ENCODE measurements at regions not wholly inside any gene's neighbourhood (a gene's known extent, or its start where the extent isn't known, plus 50 kb on each side); places are given as distances from the start of the nearest gene placed in this dataset.

DNA sequence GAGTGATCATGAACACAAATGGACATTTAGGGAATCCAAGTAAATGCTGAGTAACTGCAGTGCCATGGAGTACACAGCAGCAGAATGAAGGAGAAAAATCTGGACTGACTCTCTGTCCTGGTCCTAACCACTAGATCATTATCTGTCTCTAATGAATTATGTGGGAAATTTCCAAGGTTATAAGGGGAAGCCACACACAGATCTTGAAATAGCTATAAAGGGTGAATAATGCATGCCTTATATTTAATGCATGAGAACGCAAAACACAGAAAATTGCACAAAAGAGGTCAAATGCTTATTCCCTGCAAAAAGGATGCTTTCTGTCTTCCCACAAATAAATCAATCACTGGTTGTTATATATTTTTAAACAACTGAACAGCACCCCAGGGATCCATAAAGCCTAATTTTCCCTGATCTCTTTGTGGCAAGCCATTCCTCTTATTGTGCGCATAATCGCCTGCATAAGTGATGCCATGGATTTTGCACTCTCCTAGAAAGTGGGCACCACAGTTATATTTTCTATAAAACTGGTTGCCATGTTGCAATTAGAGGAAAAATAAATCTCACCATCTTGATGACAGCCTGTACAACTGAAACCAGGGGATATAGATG is 201.8 kb downstream of the XPNPEP1 start:
- Histone ChIP-seq H3K14ac (ENCODE audit: insufficient read length) (no peak overlapping the region), H4K20me1 (replicated peaks in 1 of 2; ENCODE audit: control insufficient read depth in 1 of 2, insufficient read depth in 2 of 2, low read length in 2 of 2) (no peaks in the 10 kb centered on the region), H2BK120ac (replicated peaks; ENCODE audit: low read depth, low read length) (no peak overlapping the region), H3K18ac (ENCODE audit: extremely low read depth, low read length) (no peak overlapping the region), H3K27me3 (replicated peaks in 1 of 4; ENCODE audit: control insufficient read depth in 3 of 4, extremely low read depth in 1 of 4, insufficient read depth in 3 of 4, low read length in 3 of 4) (no peaks in the 10 kb centered on the region), H3K4ac (replicated peaks; ENCODE audit: insufficient read length, low read depth, low read length) (no peak overlapping the region), H2AFZ (ENCODE audit: low read length) (no peak overlapping the region), H2BK20ac (ENCODE audit: low read length) (no peak overlapping the region), H3K4me3 (ENCODE audit: extremely low read depth in 1 of 4, insufficient read depth in 2 of 4, low read depth in 3 of 4, low read length in 4 of 4) (no peak overlapping the region), H4K8ac (ENCODE audit: extremely low read depth, insufficient read depth, low read length) (no peak overlapping the region), H3K23ac (ENCODE audit: insufficient read length) (no peak overlapping the region), H2BK15ac (ENCODE audit: low read length) (no peak overlapping the region), H2BK5ac (ENCODE audit: low read depth, low read length) (no peak overlapping the region), H3K23me2 (ENCODE audit: low read depth, low read length) (no peaks in the 10 kb centered on the region), H2AK5ac (ENCODE audit: low read depth, low read length) (no peak overlapping the region), H3K9ac (replicated peaks in 1 of 4; ENCODE audit: extremely low read depth in 1 of 4, low read depth in 3 of 4, low read length in 3 of 4) (no peak overlapping the region), H3K4me1 (replicated peaks in 1 of 4; ENCODE audit: control insufficient read depth in 3 of 4, insufficient read depth in 4 of 4, low read length in 3 of 4) (no peaks in the 10 kb centered on the region), H3K79me2 (ENCODE audit: control insufficient read depth in 1 of 2, insufficient read depth in 2 of 2, low read length in 2 of 2) (no peaks in the 10 kb centered on the region), H4K91ac (replicated peaks; ENCODE audit: insufficient read length, low read length) (no peak overlapping the region), H2BK12ac (ENCODE audit: low read depth, low read length) (no peak overlapping the region), H3K4me2 (ENCODE audit: insufficient read depth in 1 of 2, low read depth in 2 of 2, low read length in 2 of 2) (no peak overlapping the region), H3K9me3 (ENCODE audit: insufficient read depth in 2 of 2, low read depth in 1 of 2, low read length in 1 of 2) (no peaks in the 10 kb centered on the region), H3K36me3 (ENCODE audit: control insufficient read depth in 2 of 4, insufficient read depth in 4 of 4, low read length in 3 of 4) (no peaks in the 10 kb centered on the region), H3K27ac (ENCODE audit: low read depth, low read length) (no peak overlapping the region), H4K5ac (ENCODE audit: insufficient read length, low read depth, low read length) (no peak overlapping the region), H3K79me1 (ENCODE audit: low read depth, low read length) (no peaks in the 10 kb centered on the region), H3K56ac (replicated peaks; ENCODE audit: insufficient read length, low read depth, low read length) (no peak overlapping the region)
- CTCF ChIA-PET (ENCODE audit: partially characterized antibody), result interaction anchor here (0.7 to 1.9 kb wide), 2 partner anchors 52 to 1083 kb away, joined by 3 to 6 read pairs; no protein-coding TSS in a partner anchor
- WGBS, 2 experiments (ENCODE audit: extremely low coverage in 1 of 2, insufficient coverage in 1 of 2, insufficient read length in 1 of 2, insufficient replicate concordance in 2 of 2, low coverage in 1 of 2, low lambda C conversion rate in 2 of 2, missing lambda C conversion rate in 1 of 2), result 89% methylated on average over 3 of the region's 3 CpGs; no CpG with 5 or more reads in 1 of the 2 experiments
- POLR2A ChIA-PET (ENCODE audit: partially characterized antibody), result no interaction called here
- DNase-seq (ENCODE audit: low read depth in 1 of 2, low spot score in 2 of 2) (no peak), FAIRE-seq (no peak)
- TF ChIP-seq, protein P1, sequence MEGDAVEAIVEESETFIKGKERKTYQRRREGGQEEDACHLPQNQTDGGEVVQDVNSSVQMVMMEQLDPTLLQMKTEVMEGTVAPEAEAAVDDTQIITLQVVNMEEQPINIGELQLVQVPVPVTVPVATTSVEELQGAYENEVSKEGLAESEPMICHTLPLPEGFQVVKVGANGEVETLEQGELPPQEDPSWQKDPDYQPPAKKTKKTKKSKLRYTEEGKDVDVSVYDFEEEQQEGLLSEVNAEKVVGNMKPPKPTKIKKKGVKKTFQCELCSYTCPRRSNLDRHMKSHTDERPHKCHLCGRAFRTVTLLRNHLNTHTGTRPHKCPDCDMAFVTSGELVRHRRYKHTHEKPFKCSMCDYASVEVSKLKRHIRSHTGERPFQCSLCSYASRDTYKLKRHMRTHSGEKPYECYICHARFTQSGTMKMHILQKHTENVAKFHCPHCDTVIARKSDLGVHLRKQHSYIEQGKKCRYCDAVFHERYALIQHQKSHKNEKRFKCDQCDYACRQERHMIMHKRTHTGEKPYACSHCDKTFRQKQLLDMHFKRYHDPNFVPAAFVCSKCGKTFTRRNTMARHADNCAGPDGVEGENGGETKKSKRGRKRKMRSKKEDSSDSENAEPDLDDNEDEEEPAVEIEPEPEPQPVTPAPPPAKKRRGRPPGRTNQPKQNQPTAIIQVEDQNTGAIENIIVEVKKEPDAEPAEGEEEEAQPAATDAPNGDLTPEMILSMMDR (IDR thresholded peaks at IDR 0.05; ENCODE audit: control extremely low read depth in 1 of 3, insufficient read depth in 1 of 3, low read depth in 1 of 3, low read length in 3 of 3), result no peak
- TF ChIP-seq RXRA (IDR thresholded peaks at IDR 0.05; ENCODE audit: insufficient read depth, low read depth, low read length), result no peak
- no peak for TF ChIP-seq RBBP5 (IDR thresholded peaks at IDR 0.05; ENCODE audit: borderline replicate concordance, low read depth, low read length)
- no peak for TF ChIP-seq CBX5 (IDR thresholded peaks at IDR 0.05; ENCODE audit: low read depth, low read length)
- no peak for TF ChIP-seq YY1 (IDR thresholded peaks at IDR 0.05; ENCODE audit: low read depth, low read length)
- TF ChIP-seq, protein P2, sequence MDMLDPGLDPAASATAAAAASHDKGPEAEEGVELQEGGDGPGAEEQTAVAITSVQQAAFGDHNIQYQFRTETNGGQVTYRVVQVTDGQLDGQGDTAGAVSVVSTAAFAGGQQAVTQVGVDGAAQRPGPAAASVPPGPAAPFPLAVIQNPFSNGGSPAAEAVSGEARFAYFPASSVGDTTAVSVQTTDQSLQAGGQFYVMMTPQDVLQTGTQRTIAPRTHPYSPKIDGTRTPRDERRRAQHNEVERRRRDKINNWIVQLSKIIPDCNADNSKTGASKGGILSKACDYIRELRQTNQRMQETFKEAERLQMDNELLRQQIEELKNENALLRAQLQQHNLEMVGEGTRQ (IDR thresholded peaks at IDR 0.05; ENCODE audit: low read length), result no peak
- no peak for TF ChIP-seq RFX5 (IDR thresholded peaks at IDR 0.05; ENCODE audit: borderline replicate concordance, low read depth, low read length)
- TF ChIP-seq, protein P3, sequence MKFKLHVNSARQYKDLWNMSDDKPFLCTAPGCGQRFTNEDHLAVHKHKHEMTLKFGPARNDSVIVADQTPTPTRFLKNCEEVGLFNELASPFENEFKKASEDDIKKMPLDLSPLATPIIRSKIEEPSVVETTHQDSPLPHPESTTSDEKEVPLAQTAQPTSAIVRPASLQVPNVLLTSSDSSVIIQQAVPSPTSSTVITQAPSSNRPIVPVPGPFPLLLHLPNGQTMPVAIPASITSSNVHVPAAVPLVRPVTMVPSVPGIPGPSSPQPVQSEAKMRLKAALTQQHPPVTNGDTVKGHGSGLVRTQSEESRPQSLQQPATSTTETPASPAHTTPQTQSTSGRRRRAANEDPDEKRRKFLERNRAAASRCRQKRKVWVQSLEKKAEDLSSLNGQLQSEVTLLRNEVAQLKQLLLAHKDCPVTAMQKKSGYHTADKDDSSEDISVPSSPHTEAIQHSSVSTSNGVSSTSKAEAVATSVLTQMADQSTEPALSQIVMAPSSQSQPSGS (IDR thresholded peaks at IDR 0.05; ENCODE audit: low read length), result no peak
